ENCODE measurements at regions not wholly inside any gene's neighbourhood (a gene's known extent, or its start where the extent isn't known, plus 50 kb on each side); places are given as distances from the start of the nearest gene placed in this dataset.

- no peak for DNase-seq (ENCODE audit: low spot score)
- no peak overlapping the region for H3K4me2 ChIP-seq (ENCODE audit: low read length)
- H4K20me1 ChIP-seq (ENCODE audit: insufficient read depth, low read length), result no peaks in the 10 kb centered on the region
- no peaks in the 10 kb centered on the region for H3K79me2 ChIP-seq (ENCODE audit: insufficient read depth, low read depth, low read length)
- ChIA-PET CTCF (ENCODE audit: unreplicated experiment) (no interaction called here), POLR2A (no interaction called here)
- intact Hi-C loops (cut with micrococcal nuclease; ENCODE audit: unreplicated experiment), result no loop called here
- H3K27ac ChIP-seq (ENCODE audit: low read depth, low read length, poor library complexity, severe bottlenecking), result no peak overlapping the region
- BruUV-seq (replicated peaks), result no TSS peak
- 0 out of 2 replicates have a peak, but pooled peaks cover 5% of the 10 kb centered on the region for H3K9me3 ChIP-seq (ENCODE audit: low read length)
- no peak overlapping the region for H3K4me3 ChIP-seq (ENCODE audit: low read depth, low read length, poor library complexity, severe bottlenecking)
- H3K9me2 ChIP-seq (ENCODE audit: insufficient read depth, low read length), result no peaks in the 10 kb centered on the region
- H3K36me3 ChIP-seq (ENCODE audit: insufficient read depth, low read length), result no peaks in the 10 kb centered on the region
- TF ChIP-seq EZH2phosphoT487 (IDR thresholded peaks at IDR 0.05; ENCODE audit: borderline replicate concordance, low read depth, low read length), result no peak
- TF ChIP-seq, protein P1, sequence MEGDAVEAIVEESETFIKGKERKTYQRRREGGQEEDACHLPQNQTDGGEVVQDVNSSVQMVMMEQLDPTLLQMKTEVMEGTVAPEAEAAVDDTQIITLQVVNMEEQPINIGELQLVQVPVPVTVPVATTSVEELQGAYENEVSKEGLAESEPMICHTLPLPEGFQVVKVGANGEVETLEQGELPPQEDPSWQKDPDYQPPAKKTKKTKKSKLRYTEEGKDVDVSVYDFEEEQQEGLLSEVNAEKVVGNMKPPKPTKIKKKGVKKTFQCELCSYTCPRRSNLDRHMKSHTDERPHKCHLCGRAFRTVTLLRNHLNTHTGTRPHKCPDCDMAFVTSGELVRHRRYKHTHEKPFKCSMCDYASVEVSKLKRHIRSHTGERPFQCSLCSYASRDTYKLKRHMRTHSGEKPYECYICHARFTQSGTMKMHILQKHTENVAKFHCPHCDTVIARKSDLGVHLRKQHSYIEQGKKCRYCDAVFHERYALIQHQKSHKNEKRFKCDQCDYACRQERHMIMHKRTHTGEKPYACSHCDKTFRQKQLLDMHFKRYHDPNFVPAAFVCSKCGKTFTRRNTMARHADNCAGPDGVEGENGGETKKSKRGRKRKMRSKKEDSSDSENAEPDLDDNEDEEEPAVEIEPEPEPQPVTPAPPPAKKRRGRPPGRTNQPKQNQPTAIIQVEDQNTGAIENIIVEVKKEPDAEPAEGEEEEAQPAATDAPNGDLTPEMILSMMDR (conservative IDR thresholded peaks at IDR 0.05; ENCODE audit: low read length), result no peak
- no peak overlapping the region for H2AFZ ChIP-seq (ENCODE audit: low read length)
- H3K4me1 ChIP-seq (ENCODE audit: insufficient read depth, low read length, poor library complexity, severe bottlenecking), result no peaks in the 10 kb centered on the region
Observed at GRCh38 chr1:193926956-193927355, 740.5 kb upstream of the B3GALT2 start.

DNA sequence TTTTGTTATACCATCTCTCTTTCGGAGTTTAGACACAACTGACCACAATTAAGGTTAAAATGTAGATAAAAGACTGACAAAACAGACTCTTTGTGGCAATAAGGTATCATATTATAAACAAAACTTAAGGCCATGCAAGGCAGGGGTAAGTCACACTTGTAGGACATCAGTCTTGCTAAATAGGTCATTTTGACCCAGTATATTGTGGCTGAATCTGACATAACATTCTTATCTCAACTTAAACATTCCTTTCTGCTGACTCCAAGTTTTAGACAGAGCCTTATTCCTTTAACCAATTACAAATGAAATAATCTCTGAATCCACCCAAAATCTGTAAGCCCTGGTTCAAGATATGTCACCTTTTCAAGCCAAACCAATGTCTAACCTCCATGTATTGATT lies 733.4 kb upstream of the B3GALT2 start:
- no peak overlapping the region for H3K27ac ChIP-seq (ENCODE audit: low read depth, low read length, poor library complexity, severe bottlenecking)
- H3K9me3 ChIP-seq (ENCODE audit: low read length), result no peaks in the 10 kb centered on the region
- H4K20me1 ChIP-seq (ENCODE audit: insufficient read depth, low read length), result no peaks in the 10 kb centered on the region
- no TSS peak for BruUV-seq (replicated peaks)
- ChIA-PET CTCF (ENCODE audit: unreplicated experiment) (no interaction called here), POLR2A (no interaction called here)
- no peak overlapping the region for H3K4me3 ChIP-seq (ENCODE audit: low read depth, low read length, poor library complexity, severe bottlenecking)
- intact Hi-C loops (cut with micrococcal nuclease; ENCODE audit: unreplicated experiment), result no loop called here
- DNase-seq (ENCODE audit: low spot score), result no peak
- H3K4me1 ChIP-seq (ENCODE audit: insufficient read depth, low read length, poor library complexity, severe bottlenecking), result no peaks in the 10 kb centered on the region
- H3K4me2 ChIP-seq (ENCODE audit: low read length), result no peak overlapping the region
- no peaks in the 10 kb centered on the region for H3K79me2 ChIP-seq (ENCODE audit: insufficient read depth, low read depth, low read length)
- H2AFZ ChIP-seq (ENCODE audit: low read length), result no peak overlapping the region
- no peak for TF ChIP-seq EZH2phosphoT487 (IDR thresholded peaks at IDR 0.05; ENCODE audit: borderline replicate concordance, low read depth, low read length)
- TF ChIP-seq, protein P1 (conservative IDR thresholded peaks at IDR 0.05; ENCODE audit: low read length), result no peak
- H3K9me2 ChIP-seq (ENCODE audit: insufficient read depth, low read length), result no peaks in the 10 kb centered on the region; the same call in 1 of the 2 replicates
- H3K36me3 ChIP-seq (ENCODE audit: insufficient read depth, low read length), result no peaks in the 10 kb centered on the region

DNA sequence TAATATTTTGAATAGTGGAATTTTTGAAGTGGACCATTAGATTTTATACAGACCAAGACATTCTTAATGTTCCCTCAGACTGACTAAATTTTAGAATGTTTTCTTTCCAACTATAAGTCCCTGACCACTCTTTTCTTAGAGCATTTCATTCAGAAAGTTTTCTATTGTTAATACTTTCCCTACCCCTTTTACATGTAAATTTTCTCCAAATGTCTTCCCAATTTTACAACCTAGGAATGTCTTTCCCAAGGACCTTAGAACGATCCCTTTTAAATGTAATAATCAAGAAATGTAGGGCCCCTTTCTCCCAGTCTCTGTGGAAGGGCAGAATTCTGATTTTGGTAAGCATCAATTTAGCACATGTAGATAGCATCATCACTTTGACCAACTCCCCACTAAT lies 730.0 kb upstream of the B3GALT2 start:
- BruUV-seq (replicated peaks), result no TSS peak
- H3K9me2 ChIP-seq (ENCODE audit: insufficient read depth, low read length), result no peaks in the 10 kb centered on the region; the same call in 1 of the 2 replicates
- CTCF ChIA-PET (ENCODE audit: unreplicated experiment), result no interaction called here
- no peak overlapping the region for H3K4me2 ChIP-seq (ENCODE audit: low read length)
- H3K27ac ChIP-seq (ENCODE audit: low read depth, low read length, poor library complexity, severe bottlenecking), result no peak overlapping the region
- no peaks in the 10 kb centered on the region for H3K79me2 ChIP-seq (ENCODE audit: insufficient read depth, low read depth, low read length)
- POLR2A ChIA-PET, result interaction anchor here (0.6 kb wide), 1 partner anchor 758 kb away, joined by 3 read pairs; no protein-coding TSS in a partner anchor
- no peak overlapping the region for H3K4me3 ChIP-seq (ENCODE audit: low read depth, low read length, poor library complexity, severe bottlenecking)
- H3K4me1 ChIP-seq (ENCODE audit: insufficient read depth, low read length, poor library complexity, severe bottlenecking), result no peaks in the 10 kb centered on the region
- H4K20me1 ChIP-seq (ENCODE audit: insufficient read depth, low read length), result no peaks in the 10 kb centered on the region
- no peaks in the 10 kb centered on the region for H3K36me3 ChIP-seq (ENCODE audit: insufficient read depth, low read length)
- no peak for DNase-seq (ENCODE audit: low spot score)
- no peak for TF ChIP-seq EZH2phosphoT487 (IDR thresholded peaks at IDR 0.05; ENCODE audit: borderline replicate concordance, low read depth, low read length)
- TF ChIP-seq, protein P1 (conservative IDR thresholded peaks at IDR 0.05; ENCODE audit: low read length), result no peak
- H3K9me3 ChIP-seq (ENCODE audit: low read length), result no peaks in the 10 kb centered on the region
- intact Hi-C loops (cut with micrococcal nuclease; ENCODE audit: unreplicated experiment), result no loop called here
- H2AFZ ChIP-seq (ENCODE audit: low read length), result no peak overlapping the region
